Astrocyte of the cerebellum (primary cell): ENCODE measurements at regions not wholly inside any gene's neighbourhood (a gene's known extent, or its start where the extent isn't known, plus 50 kb on each side); places are given as distances from the start of the nearest gene placed in this dataset.

ENCODE experiments used
- DNase-seq: peaks from one replicate; pipeline ENCODE4 v3.0.0-alpha.2; 2011; ENCODE audit warnings: low read depth
- H3K4me3 ChIP-seq: 2 replicates; pipeline ENCODE4 v1.5.1; 2011; ENCODE audit warnings: mild to moderate bottlenecking, low read depth, low read length, moderate library complexity
- in situ Hi-C: cut with HindIII; loops from 2 replicates; pipeline ENCODE4 v1.10.0; 2017; ENCODE audit warnings: low sequenced_read_pairs
- TF ChIP-seq, protein P1 (sequence below): IDR thresholded peaks from 2 replicates; pipeline ENCODE4 v1.5.1; 2012; ENCODE audit warnings: low read length, low read depth, moderate library complexity, mild to moderate bottlenecking; ENCODE audit errors: missing control alignments

DNA sequence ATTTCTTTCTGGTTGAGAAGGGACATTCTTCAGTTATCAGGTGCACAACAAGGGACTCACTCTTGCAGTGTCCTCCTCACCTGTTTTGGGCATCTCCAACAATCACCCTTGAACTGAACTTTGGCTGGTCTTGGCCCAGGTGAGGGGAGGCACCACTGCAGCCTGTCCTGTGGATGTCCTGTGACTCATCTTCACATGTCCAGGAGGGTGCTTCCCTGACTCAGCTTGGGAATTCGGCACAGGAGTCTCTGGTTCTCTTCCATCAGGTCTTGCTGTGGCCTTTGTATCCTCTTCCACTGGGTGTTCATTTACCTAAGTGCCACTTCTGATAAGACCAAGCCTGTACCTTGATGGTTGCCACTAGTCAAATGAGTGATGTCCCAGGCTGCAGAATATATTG is 196.7 kb upstream of the MKI67 start:
- TF ChIP-seq, protein P1, sequence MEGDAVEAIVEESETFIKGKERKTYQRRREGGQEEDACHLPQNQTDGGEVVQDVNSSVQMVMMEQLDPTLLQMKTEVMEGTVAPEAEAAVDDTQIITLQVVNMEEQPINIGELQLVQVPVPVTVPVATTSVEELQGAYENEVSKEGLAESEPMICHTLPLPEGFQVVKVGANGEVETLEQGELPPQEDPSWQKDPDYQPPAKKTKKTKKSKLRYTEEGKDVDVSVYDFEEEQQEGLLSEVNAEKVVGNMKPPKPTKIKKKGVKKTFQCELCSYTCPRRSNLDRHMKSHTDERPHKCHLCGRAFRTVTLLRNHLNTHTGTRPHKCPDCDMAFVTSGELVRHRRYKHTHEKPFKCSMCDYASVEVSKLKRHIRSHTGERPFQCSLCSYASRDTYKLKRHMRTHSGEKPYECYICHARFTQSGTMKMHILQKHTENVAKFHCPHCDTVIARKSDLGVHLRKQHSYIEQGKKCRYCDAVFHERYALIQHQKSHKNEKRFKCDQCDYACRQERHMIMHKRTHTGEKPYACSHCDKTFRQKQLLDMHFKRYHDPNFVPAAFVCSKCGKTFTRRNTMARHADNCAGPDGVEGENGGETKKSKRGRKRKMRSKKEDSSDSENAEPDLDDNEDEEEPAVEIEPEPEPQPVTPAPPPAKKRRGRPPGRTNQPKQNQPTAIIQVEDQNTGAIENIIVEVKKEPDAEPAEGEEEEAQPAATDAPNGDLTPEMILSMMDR: no peak
- DNase-seq: no peak
- no peak overlapping the region for H3K4me3 ChIP-seq
- in situ Hi-C loops: no loop called here

DNA sequence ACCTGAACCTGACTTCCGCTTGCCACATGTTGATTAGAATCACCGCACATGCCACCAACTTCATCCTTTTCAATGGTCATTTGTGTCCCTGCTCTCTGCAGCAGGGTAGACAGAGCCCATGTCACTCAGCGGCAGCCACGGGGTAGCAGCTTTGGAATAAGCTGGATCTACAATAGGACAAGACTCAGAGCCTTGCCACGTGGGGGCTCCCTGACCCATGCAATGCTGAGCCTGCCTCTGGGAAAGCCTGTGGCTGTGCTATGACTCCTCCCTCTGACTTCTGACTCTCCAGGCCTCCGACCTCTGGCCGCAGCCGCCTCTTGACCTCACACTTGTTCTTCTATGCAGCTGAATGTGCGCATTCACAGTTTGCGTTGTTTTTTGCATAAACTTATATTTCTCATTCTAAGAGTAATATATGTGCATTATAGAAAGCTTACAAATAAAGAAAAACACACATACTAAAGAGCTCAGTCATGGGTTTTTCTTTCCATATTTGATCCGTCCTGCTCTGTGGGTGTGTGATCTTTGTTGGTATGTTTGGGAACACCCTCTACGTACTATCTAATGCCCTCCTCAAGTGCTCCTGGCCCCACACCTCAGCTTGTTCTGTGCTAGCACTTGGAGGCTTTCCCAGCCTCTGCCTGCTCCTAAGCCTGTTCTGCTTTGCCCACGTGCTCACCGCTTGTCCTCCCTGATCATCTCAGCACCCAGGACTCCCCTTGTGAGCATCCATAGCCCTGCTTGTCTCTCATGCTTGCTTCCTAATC is 198.0 kb upstream of the MKI67 start:
- no peak for DNase-seq
- TF ChIP-seq, protein P1: no peak
- no peak overlapping the region for H3K4me3 ChIP-seq
- in situ Hi-C loops: no loop called here

DNA sequence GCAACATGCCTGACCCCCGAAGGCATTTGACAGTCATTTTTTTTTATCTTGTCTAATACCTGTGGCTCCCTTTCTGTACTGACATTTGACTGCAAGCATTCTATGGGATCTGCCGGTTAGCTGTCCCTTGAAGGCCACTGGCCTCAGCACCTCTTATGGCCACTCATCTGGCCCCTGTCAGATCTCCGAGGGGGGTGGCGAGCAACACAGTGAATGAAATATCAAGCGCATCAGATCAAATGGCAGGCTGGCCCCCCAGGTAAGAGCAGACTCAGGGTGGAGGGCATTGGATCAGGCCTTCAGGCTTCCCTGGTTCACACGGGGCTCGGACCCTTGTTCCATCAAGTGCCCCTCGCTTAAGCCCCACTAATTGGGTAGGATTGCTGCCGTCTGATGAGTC is 199.6 kb upstream of the MKI67 start:
- DNase-seq: no peak
- in situ Hi-C loops: no loop called here
- TF ChIP-seq, protein P1: no peak
- H3K4me3 ChIP-seq: no peak overlapping the region

DNA sequence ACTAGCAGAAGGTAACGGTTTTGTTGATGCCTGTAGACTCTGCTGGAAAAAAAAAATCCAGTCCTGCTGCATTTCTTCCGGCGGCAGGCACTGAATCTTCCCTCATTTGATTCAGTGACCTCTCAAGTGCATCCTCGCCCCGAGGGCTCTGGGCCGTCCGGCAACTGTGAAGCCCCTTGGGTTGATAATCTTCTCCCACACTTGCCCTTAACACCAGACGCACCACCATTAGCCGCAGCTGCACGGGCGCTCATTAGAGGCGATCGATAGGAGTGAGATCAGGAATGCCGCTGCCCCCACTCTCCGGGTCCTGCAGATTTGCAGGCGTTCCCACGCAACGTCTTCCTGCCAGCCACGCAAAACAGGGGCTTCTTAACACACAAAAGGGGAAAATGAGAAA is 200.0 kb upstream of the MKI67 start:
- in situ Hi-C loops: no loop called here
- no peak overlapping the region for H3K4me3 ChIP-seq
- no peak for DNase-seq
- TF ChIP-seq, protein P1: no peak

DNA sequence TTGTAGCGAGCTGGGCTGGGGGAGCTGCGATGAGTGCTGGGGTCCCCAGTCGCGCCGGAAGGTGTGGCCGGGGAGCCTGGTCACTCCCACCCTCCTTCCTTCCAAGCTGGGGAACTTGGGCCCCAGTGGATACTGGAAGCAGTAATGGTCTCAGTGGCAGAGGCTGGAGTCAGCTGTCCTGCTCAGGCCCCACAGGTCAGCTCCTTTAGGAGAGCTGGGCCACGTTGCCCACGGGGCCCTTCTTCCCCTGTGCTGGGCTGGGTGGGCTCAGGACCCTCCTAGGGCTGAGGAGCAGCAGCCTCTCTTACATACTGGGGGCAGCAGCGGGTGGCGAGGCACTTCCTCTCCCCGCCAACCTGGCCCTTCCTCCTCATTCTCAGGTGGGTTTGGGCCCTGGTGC is 200.6 kb upstream of the MKI67 start:
- in situ Hi-C loops: no loop called here
- H3K4me3 ChIP-seq: no peak overlapping the region
- no peak for DNase-seq
- TF ChIP-seq, protein P1: no peak

DNA sequence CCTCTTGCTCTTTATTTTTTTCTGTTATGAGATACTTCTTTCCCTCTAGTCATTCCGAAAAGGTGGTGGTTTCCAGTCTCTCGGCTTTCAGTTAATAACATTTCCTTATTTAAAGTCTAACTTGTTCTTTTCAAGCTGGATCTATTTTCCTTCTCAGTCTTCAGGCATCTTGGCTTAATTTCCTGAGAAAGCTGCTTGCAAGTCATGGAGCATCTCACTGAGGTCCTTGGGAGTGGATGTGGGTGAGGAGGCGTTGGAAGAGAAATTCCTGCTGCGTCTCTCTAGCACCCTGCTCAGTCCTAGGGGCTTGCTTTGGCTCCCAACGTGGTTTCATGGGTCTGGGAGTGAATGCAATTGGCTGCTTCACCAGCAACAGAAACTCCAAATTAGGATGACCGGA is 210.2 kb upstream of the MKI67 start:
- no peak for DNase-seq
- in situ Hi-C loops: no loop called here
- TF ChIP-seq, protein P1: no peak
- H3K4me3 ChIP-seq: no peak overlapping the region

DNA sequence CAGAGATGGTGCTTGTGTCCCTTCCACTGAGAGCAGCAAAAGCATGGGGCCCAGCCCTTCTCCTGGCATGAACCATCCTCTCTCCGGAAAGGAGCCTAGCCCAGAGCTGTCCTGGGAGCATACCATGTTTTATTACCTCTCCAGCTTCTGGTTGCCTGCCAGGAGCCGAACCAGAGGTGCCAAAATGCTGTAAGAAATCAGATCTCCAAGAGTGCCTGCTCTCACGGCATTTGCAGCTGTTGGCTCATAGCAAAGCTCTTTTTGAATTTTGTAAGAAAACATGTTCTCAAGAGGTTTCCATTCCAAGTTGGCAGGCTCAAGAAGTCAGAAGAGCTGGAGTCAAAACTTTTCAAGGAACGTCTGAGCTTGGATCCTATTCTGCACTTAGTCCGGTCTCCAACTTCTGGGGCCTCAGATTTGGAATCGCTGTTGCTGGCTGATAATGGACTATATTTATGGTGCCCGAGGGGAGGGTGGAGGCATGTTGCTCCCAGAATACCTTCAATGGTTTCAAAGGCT is 211.7 kb upstream of the MKI67 start:
- in situ Hi-C loops: no loop called here
- TF ChIP-seq, protein P1: no peak
- no peak overlapping the region for H3K4me3 ChIP-seq
- no peak for DNase-seq
